Testis (tissue), 2 donors: ENCODE measurements at regions not wholly inside any gene's neighbourhood (a gene's known extent, or its start where the extent isn't known, plus 50 kb on each side); places are given as distances from the start of the nearest gene placed in this dataset.

Experiments
- POLR2A ChIP-seq: fragments of 450-650 bp; IDR thresholded peaks from one replicate; pipeline ENCODE4 v1.6.1; 2017; ENCODE audit warnings: antibody characterized with exemption, mild to moderate bottlenecking, moderate library complexity
- TF ChIP-seq, protein P1 (sequence below), 3 experiments: fragments of 450-650 bp in 2 of 3; fragments of 200-600 bp in 1 of 3; sonication (generic) in 1 of 3; IDR thresholded peaks; one replicate each; pipeline ENCODE4 v1.5.1; 2016 to 2019; ENCODE audit warnings: antibody characterized with exemption in 3 of 3, mild to moderate bottlenecking in 2 of 3, moderate library complexity in 1 of 3

DNA sequence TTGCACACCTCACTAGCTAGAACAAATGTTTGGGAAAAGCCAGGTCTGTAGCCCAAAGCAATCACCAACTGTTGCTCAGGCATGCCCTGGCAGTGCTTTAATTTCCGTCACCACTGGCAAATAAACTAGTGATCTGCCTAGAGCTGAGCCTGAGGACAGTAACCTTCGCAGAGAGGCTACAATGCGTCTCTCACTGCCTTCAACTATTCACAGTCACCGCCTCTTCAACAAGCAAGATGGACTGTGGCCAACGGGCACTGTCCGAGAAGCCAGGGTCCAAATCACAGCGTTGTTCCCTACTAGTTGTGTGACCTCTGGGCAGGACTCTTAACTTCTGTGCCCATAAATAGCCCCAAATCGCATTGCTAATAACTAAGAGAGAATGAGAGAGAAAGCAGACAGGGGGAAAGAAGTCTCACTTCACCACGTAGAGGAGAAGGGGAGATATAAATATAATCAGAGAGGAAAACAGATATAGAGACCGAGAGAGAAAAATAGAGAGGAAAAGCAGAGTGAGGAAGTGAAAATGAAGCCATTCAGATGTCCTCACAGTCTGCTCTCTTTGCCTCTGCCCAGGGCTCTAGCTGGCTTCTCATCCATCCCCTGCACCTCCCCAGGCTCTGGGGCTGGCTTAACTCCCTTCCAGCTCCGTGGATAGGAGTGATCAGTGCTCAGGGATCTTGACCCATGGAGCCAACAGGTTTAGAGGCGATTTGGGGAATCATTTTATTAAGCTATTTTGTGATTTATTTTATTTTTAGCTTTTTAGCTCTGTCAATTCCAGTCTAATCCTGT, 157.9 kb downstream of the ZDHHC21 start:
- TF ChIP-seq POLR2A: no peak
- TF ChIP-seq, protein P1, sequence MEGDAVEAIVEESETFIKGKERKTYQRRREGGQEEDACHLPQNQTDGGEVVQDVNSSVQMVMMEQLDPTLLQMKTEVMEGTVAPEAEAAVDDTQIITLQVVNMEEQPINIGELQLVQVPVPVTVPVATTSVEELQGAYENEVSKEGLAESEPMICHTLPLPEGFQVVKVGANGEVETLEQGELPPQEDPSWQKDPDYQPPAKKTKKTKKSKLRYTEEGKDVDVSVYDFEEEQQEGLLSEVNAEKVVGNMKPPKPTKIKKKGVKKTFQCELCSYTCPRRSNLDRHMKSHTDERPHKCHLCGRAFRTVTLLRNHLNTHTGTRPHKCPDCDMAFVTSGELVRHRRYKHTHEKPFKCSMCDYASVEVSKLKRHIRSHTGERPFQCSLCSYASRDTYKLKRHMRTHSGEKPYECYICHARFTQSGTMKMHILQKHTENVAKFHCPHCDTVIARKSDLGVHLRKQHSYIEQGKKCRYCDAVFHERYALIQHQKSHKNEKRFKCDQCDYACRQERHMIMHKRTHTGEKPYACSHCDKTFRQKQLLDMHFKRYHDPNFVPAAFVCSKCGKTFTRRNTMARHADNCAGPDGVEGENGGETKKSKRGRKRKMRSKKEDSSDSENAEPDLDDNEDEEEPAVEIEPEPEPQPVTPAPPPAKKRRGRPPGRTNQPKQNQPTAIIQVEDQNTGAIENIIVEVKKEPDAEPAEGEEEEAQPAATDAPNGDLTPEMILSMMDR (IDR thresholded peaks at IDR 0.05): no peak
